ENCODE measurements at regions not wholly inside any gene's neighbourhood (a gene's known extent, or its start where the extent isn't known, plus 50 kb on each side); places are given as distances from the start of the nearest gene placed in this dataset.

GRCh38 chr4:81826817-81827424 is 355.2 kb upstream of the RASGEF1B start:
- no peak for TF ChIP-seq CTCF (IDR thresholded peaks at IDR 0.05; ENCODE audit: control extremely low read depth in 1 of 3, insufficient read depth in 1 of 3, low read depth in 1 of 3, low read length in 3 of 3)
- no peak for TF ChIP-seq CBX5 (IDR thresholded peaks at IDR 0.05; ENCODE audit: low read depth, low read length)
- TF ChIP-seq, protein P1, sequence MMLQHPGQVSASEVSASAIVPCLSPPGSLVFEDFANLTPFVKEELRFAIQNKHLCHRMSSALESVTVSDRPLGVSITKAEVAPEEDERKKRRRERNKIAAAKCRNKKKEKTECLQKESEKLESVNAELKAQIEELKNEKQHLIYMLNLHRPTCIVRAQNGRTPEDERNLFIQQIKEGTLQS (IDR thresholded peaks at IDR 0.05; ENCODE audit: insufficient read depth, low read depth, low read length): no peak
- TF ChIP-seq EZH2 (IDR thresholded peaks at IDR 0.05; ENCODE audit: low read depth, low read length, severe bottlenecking): no peak
- no peak for TF ChIP-seq TAF1 (IDR thresholded peaks at IDR 0.05; ENCODE audit: low read depth, low read length)
- TF ChIP-seq POLR2A (IDR thresholded peaks at IDR 0.05; ENCODE audit: control extremely low read depth in 1 of 2, low read depth in 2 of 2, low read length in 2 of 2): no peak
- TF ChIP-seq TEAD4 (IDR thresholded peaks at IDR 0.05; ENCODE audit: low read depth, low read length): no peak
- TF ChIP-seq SUZ12 (IDR thresholded peaks at IDR 0.05; ENCODE audit: low read length): no peak
- TF ChIP-seq EP300 (IDR thresholded peaks at IDR 0.05; ENCODE audit: borderline replicate concordance in 1 of 2, low read depth in 2 of 2, low read length in 2 of 2): no peak
- TF ChIP-seq CEBPB (IDR thresholded peaks at IDR 0.05; ENCODE audit: low read depth, low read length): no peak
- no peak for TF ChIP-seq RNF2 (IDR thresholded peaks at IDR 0.05; ENCODE audit: borderline replicate concordance, low read depth, low read length, missing control alignments, poor library complexity, severe bottlenecking)
- TF ChIP-seq, protein P2, sequence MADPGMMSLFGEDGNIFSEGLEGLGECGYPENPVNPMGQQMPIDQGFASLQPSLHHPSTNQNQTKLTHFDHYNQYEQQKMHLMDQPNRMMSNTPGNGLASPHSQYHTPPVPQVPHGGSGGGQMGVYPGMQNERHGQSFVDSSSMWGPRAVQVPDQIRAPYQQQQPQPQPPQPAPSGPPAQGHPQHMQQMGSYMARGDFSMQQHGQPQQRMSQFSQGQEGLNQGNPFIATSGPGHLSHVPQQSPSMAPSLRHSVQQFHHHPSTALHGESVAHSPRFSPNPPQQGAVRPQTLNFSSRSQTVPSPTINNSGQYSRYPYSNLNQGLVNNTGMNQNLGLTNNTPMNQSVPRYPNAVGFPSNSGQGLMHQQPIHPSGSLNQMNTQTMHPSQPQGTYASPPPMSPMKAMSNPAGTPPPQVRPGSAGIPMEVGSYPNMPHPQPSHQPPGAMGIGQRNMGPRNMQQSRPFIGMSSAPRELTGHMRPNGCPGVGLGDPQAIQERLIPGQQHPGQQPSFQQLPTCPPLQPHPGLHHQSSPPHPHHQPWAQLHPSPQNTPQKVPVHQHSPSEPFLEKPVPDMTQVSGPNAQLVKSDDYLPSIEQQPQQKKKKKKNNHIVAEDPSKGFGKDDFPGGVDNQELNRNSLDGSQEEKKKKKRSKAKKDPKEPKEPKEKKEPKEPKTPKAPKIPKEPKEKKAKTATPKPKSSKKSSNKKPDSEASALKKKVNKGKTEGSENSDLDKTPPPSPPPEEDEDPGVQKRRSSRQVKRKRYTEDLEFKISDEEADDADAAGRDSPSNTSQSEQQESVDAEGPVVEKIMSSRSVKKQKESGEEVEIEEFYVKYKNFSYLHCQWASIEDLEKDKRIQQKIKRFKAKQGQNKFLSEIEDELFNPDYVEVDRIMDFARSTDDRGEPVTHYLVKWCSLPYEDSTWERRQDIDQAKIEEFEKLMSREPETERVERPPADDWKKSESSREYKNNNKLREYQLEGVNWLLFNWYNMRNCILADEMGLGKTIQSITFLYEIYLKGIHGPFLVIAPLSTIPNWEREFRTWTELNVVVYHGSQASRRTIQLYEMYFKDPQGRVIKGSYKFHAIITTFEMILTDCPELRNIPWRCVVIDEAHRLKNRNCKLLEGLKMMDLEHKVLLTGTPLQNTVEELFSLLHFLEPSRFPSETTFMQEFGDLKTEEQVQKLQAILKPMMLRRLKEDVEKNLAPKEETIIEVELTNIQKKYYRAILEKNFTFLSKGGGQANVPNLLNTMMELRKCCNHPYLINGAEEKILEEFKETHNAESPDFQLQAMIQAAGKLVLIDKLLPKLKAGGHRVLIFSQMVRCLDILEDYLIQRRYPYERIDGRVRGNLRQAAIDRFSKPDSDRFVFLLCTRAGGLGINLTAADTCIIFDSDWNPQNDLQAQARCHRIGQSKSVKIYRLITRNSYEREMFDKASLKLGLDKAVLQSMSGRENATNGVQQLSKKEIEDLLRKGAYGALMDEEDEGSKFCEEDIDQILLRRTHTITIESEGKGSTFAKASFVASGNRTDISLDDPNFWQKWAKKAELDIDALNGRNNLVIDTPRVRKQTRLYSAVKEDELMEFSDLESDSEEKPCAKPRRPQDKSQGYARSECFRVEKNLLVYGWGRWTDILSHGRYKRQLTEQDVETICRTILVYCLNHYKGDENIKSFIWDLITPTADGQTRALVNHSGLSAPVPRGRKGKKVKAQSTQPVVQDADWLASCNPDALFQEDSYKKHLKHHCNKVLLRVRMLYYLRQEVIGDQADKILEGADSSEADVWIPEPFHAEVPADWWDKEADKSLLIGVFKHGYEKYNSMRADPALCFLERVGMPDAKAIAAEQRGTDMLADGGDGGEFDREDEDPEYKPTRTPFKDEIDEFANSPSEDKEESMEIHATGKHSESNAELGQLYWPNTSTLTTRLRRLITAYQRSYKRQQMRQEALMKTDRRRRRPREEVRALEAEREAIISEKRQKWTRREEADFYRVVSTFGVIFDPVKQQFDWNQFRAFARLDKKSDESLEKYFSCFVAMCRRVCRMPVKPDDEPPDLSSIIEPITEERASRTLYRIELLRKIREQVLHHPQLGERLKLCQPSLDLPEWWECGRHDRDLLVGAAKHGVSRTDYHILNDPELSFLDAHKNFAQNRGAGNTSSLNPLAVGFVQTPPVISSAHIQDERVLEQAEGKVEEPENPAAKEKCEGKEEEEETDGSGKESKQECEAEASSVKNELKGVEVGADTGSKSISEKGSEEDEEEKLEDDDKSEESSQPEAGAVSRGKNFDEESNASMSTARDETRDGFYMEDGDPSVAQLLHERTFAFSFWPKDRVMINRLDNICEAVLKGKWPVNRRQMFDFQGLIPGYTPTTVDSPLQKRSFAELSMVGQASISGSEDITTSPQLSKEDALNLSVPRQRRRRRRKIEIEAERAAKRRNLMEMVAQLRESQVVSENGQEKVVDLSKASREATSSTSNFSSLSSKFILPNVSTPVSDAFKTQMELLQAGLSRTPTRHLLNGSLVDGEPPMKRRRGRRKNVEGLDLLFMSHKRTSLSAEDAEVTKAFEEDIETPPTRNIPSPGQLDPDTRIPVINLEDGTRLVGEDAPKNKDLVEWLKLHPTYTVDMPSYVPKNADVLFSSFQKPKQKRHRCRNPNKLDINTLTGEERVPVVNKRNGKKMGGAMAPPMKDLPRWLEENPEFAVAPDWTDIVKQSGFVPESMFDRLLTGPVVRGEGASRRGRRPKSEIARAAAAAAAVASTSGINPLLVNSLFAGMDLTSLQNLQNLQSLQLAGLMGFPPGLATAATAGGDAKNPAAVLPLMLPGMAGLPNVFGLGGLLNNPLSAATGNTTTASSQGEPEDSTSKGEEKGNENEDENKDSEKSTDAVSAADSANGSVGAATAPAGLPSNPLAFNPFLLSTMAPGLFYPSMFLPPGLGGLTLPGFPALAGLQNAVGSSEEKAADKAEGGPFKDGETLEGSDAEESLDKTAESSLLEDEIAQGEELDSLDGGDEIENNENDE (IDR thresholded peaks at IDR 0.05; ENCODE audit: insufficient replicate concordance, low read length): no peak
- no peak for TF ChIP-seq RAD21 (IDR thresholded peaks at IDR 0.05 in 1 of 2, conservative IDR thresholded peaks at IDR 0.05 in 1 of 2; ENCODE audit: low read depth in 2 of 2, low read length in 2 of 2)
- no peak for TF ChIP-seq USF2 (IDR thresholded peaks at IDR 0.05; ENCODE audit: low read length)

Measured in H1 (cell line).